Osteocyte (in vitro differentiated cells): ENCODE measurements at regions not wholly inside any gene's neighbourhood (a gene's known extent, or its start where the extent isn't known, plus 50 kb on each side); places are given as distances from the start of the nearest gene placed in this dataset.
A peak's percentile ranks its signal among the peaks of the same experiment; 100 is the strongest.

Experiments used
- DNase-seq: peaks from one replicate; pipeline ENCODE4 v3.0.0; 2021; ENCODE audit warnings: mixed read lengths; ENCODE audit not compliant: unreplicated experiment; ENCODE audit errors: extremely low spot score
- H3K27ac Mint-ChIP-seq: one replicate; pipeline ENCODE4 v1.8.0; 2021; ENCODE audit warnings: mild to moderate bottlenecking, mixed read lengths; ENCODE audit not compliant: unreplicated experiment
- H3K27me3 Mint-ChIP-seq: one replicate; pipeline ENCODE4 v1.8.0; 2021; ENCODE audit warnings: mixed read lengths; ENCODE audit not compliant: unreplicated experiment
- H3K36me3 Mint-ChIP-seq: one replicate; pipeline ENCODE4 v1.8.0; 2021; ENCODE audit warnings: mixed read lengths; ENCODE audit not compliant: unreplicated experiment
- H3K4me1 Mint-ChIP-seq: one replicate; pipeline ENCODE4 v1.8.0; 2021; ENCODE audit warnings: mixed read lengths; ENCODE audit not compliant: unreplicated experiment
- H3K4me3 Mint-ChIP-seq: one replicate; pipeline ENCODE4 v1.8.0; 2021; ENCODE audit warnings: mild to moderate bottlenecking, moderate library complexity, mixed read lengths; ENCODE audit not compliant: unreplicated experiment
- H3K9me3 Mint-ChIP-seq: one replicate; pipeline ENCODE4 v1.8.0; 2021; ENCODE audit warnings: mixed read lengths; ENCODE audit not compliant: unreplicated experiment
- CTCF ChIP-seq: fragments of 200-600 bp; sonication (generic); IDR thresholded peaks from 2 replicates; pipeline ENCODE4 v1.5.0; 2021; ENCODE audit warnings: antibody characterized with exemption, mild to moderate bottlenecking, moderate library complexity

- H3K36me3 Mint-ChIP-seq, result no peaks in the 10 kb centered on the region
- no peak for DNase-seq
- H3K27ac Mint-ChIP-seq, result no peak overlapping the region
- H3K9me3 Mint-ChIP-seq, result no peaks in the 10 kb centered on the region
- H3K4me1 Mint-ChIP-seq, result no peaks in the 10 kb centered on the region
- no peaks in the 10 kb centered on the region for H3K27me3 Mint-ChIP-seq
- H3K4me3 Mint-ChIP-seq, result no peak overlapping the region
- no peak for TF ChIP-seq CTCF
Observed at GRCh38 chr16:9031107-9031506, 60.3 kb upstream of the HAPSTR1 start.

DNA sequence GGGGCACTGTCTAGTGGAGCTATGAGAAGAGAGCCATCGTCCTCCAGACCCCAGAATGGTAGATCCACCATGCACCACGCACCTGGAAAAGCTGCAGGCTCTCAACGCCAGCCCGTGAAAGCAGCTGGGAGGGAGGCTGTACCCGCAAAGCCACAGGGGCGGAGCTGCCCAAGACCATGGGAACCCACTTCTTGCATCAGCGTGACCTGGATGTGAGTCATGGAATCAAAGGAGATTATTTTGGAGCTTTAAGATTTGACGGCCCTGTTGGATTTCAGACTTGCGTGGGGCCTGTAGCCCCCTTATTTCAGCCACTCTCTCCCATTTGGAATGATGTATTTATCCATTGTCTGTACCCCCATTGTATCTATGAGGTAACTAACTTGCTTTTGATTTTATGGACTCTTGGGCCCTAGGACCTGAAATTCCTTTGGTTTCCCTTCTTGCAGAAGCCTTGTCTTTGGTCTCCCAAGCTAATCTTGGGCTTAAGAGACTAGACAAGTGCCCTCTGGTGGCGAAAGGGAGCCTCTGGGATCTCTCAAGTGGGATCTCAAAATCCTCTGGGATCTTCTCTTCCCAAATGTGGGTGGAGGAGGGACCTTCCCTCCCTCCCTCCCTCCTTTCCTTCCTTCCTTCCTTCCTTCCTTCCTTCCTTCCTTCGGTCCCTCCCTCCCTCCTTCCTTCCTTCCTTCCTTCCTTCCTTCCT lies 58.2 kb upstream of the HAPSTR1 start:
- no peak overlapping the region for H3K27ac Mint-ChIP-seq
- DNase-seq, result no peak
- no peak overlapping the region for H3K4me3 Mint-ChIP-seq
- TF ChIP-seq CTCF, result peak; percentile 60
- no peaks in the 10 kb centered on the region for H3K4me1 Mint-ChIP-seq
- no peaks in the 10 kb centered on the region for H3K27me3 Mint-ChIP-seq
- no peaks in the 10 kb centered on the region for H3K9me3 Mint-ChIP-seq
- H3K36me3 Mint-ChIP-seq, result no peaks in the 10 kb centered on the region

DNA sequence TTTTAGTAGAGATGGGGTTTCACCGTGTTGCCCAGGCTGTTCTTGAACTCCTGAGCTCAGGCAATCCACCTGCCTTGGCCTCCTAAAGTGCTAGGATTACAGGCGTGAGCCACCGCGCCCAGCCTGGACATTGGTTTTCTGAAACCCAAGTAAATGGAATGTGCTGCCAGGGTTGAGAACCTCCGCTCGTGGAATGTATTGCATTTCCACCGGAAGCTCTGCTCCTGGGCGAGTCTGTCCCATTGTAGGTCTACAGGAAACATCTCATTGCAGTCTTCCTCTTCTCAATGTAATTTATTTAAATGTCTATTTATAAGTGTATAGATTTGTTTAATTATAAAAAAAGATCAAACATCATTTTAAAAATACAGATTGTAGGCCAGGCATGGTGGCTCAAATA lies 57.4 kb upstream of the HAPSTR1 start:
- Mint-ChIP-seq H3K4me3 (no peak overlapping the region), H3K27ac (no peak overlapping the region), H3K27me3 (no peaks in the 10 kb centered on the region), H3K36me3 (no peaks in the 10 kb centered on the region), H3K9me3 (no peaks in the 10 kb centered on the region), H3K4me1 (no peaks in the 10 kb centered on the region)
- no peak for DNase-seq
- TF ChIP-seq CTCF, result no peak

- H3K4me1 Mint-ChIP-seq, result peaks cover 12% of the 10 kb centered on the region
- H3K36me3 Mint-ChIP-seq, result no peaks in the 10 kb centered on the region
- H3K4me3 Mint-ChIP-seq, result no peak overlapping the region
- no peak overlapping the region for H3K27ac Mint-ChIP-seq
- no peak for DNase-seq
- H3K9me3 Mint-ChIP-seq, result no peaks in the 10 kb centered on the region
- no peak for TF ChIP-seq CTCF
- H3K27me3 Mint-ChIP-seq, result no peaks in the 10 kb centered on the region
Observed at GRCh38 chr16:9035996-9036395, 55.4 kb upstream of the HAPSTR1 start.

- no peak for TF ChIP-seq CTCF
- Mint-ChIP-seq H3K4me3 (no peak overlapping the region), H3K27me3 (no peaks in the 10 kb centered on the region), H3K36me3 (no peaks in the 10 kb centered on the region), H3K9me3 (no peaks in the 10 kb centered on the region), H3K4me1 (peaks cover 28% of the 10 kb centered on the region), H3K27ac (no peak overlapping the region)
- no peak for DNase-seq
Observed at GRCh38 chr16:9039210-9039609, 52.2 kb upstream of the HAPSTR1 start.
